ENCODE measurements at regions not wholly inside any gene's neighbourhood (a gene's known extent, or its start where the extent isn't known, plus 50 kb on each side); places are given as distances from the start of the nearest gene placed in this dataset.

GRCh38 chr13:26822146-26822545, 61.6 kb upstream of the GPR12 start (continued):
- TF ChIP-seq, protein P1, sequence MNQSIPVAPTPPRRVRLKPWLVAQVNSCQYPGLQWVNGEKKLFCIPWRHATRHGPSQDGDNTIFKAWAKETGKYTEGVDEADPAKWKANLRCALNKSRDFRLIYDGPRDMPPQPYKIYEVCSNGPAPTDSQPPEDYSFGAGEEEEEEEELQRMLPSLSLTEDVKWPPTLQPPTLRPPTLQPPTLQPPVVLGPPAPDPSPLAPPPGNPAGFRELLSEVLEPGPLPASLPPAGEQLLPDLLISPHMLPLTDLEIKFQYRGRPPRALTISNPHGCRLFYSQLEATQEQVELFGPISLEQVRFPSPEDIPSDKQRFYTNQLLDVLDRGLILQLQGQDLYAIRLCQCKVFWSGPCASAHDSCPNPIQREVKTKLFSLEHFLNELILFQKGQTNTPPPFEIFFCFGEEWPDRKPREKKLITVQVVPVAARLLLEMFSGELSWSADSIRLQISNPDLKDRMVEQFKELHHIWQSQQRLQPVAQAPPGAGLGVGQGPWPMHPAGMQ (IDR thresholded peaks at IDR 0.05; ENCODE audit: borderline replicate concordance): no peak
- TF ChIP-seq NKRF (conservative IDR thresholded peaks at IDR 0.05): no peak

DNA sequence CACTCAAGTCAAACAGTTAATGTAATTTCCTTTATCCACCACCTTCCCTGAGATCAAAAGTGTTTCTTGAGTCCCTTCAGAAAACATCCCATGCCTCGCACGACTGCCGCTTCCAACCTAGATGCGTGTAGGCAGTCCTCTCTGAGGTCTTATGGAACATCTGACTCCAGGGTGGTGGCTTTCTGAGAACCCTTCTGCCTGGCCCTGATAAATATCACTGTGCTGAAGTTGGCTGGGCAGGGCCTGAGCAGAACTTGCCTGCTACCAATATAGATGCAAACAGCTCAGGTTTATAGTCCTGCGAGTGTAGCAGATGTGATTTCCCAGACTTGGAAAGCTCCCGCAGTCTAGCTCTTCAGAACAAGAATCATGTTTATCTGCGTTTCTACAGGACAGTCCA, 61.1 kb upstream of the GPR12 start:
- SMC1A ChIA-PET (ENCODE audit: uncharacterized antibody, unreplicated experiment): no interaction called here
- no peak overlapping the region for H3K4me2 ChIP-seq (ENCODE audit: control insufficient read depth, insufficient read depth)
- no peaks in the 10 kb centered on the region for H3K9me3 ChIP-seq (replicated peaks; ENCODE audit: control insufficient read depth, insufficient read depth, low read length)
- no peak overlapping the region for H2AFZ ChIP-seq (ENCODE audit: control insufficient read depth, low read depth, low read length)
- DNase-seq (ENCODE audit: low read depth, low spot score) (no peak), FAIRE-seq (no peak), ATAC-seq (no peak)
- no peaks in the 10 kb centered on the region for H4K20me1 ChIP-seq (ENCODE audit: control insufficient read depth, insufficient read depth)
- no peak overlapping the region for H3K27ac ChIP-seq (ENCODE audit: control insufficient read depth, insufficient read depth)
- no peaks in the 10 kb centered on the region for H3K79me2 ChIP-seq (ENCODE audit: control insufficient read depth, insufficient read depth, low read length)
- H3K4me1 ChIP-seq (ENCODE audit: control insufficient read depth, insufficient read depth, low read length): no peaks in the 10 kb centered on the region
- CTCF ChIA-PET: no interaction called here
- RAD21 ChIA-PET (ENCODE audit: unreplicated experiment): no interaction called here
- intact Hi-C loops (cut with micrococcal nuclease; ENCODE audit: unreplicated experiment) (no loop called here), in situ Hi-C loops (cut with MboI) (no loop called here)
- no TSS peak for BruUV-seq (replicated peaks)
- POLR2A ChIA-PET: no interaction called here
- no peaks in the 10 kb centered on the region for H3K36me3 ChIP-seq (ENCODE audit: control insufficient read depth in 2 of 2, insufficient read depth in 2 of 2, low read length in 1 of 2)
- no peaks in the 10 kb centered on the region; a peak in 2 of 4 replicates for H3K27me3 ChIP-seq (replicated peaks in 1 of 2; ENCODE audit: control insufficient read depth in 2 of 2, insufficient read depth in 2 of 2, low read length in 1 of 2)
- 37% methylated on average over 7 of the region's 7 CpGs for WGBS (ENCODE audit: insufficient coverage, insufficient replicate concordance, low lambda C conversion rate, missing lambda C conversion rate)
- no peak overlapping the region for H3K4me3 ChIP-seq
- no peak overlapping the region for H3K9ac ChIP-seq (ENCODE audit: control insufficient read depth, insufficient read depth, low read length)
- no peak for TF ChIP-seq USF2 (IDR thresholded peaks at IDR 0.05; ENCODE audit: borderline replicate concordance, low read depth, low read length)
- no peak for TF ChIP-seq TCF3 (IDR thresholded peaks at IDR 0.05; ENCODE audit: borderline replicate concordance, insufficient read depth, low read depth, low read length)
- TF ChIP-seq EP300 (IDR thresholded peaks at IDR 0.05; ENCODE audit: borderline replicate concordance in 1 of 2, control insufficient read depth in 1 of 2, low read depth in 2 of 2, low read length in 2 of 2): no peak
- no peak for TF ChIP-seq PML (IDR thresholded peaks at IDR 0.05; ENCODE audit: low read length)
- TF ChIP-seq TCF12 (IDR thresholded peaks at IDR 0.05; ENCODE audit: low read depth, low read length): no peak
- no peak for TF ChIP-seq ZNF622 (IDR thresholded peaks at IDR 0.05)
- no peak for TF ChIP-seq RELA (IDR thresholded peaks at IDR 0.05; ENCODE audit: borderline replicate concordance, partially characterized antibody)
- no peak for TF ChIP-seq ASH2L (IDR thresholded peaks at IDR 0.05; ENCODE audit: borderline replicate concordance, low read depth)
- TF ChIP-seq, protein P2, sequence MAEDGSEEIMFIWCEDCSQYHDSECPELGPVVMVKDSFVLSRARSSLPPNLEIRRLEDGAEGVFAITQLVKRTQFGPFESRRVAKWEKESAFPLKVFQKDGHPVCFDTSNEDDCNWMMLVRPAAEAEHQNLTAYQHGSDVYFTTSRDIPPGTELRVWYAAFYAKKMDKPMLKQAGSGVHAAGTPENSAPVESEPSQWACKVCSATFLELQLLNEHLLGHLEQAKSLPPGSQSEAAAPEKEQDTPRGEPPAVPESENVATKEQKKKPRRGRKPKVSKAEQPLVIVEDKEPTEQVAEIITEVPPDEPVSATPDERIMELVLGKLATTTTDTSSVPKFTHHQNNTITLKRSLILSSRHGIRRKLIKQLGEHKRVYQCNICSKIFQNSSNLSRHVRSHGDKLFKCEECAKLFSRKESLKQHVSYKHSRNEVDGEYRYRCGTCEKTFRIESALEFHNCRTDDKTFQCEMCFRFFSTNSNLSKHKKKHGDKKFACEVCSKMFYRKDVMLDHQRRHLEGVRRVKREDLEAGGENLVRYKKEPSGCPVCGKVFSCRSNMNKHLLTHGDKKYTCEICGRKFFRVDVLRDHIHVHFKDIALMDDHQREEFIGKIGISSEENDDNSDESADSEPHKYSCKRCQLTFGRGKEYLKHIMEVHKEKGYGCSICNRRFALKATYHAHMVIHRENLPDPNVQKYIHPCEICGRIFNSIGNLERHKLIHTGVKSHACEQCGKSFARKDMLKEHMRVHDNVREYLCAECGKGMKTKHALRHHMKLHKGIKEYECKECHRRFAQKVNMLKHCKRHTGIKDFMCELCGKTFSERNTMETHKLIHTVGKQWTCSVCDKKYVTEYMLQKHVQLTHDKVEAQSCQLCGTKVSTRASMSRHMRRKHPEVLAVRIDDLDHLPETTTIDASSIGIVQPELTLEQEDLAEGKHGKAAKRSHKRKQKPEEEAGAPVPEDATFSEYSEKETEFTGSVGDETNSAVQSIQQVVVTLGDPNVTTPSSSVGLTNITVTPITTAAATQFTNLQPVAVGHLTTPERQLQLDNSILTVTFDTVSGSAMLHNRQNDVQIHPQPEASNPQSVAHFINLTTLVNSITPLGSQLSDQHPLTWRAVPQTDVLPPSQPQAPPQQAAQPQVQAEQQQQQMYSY (CRISPR knock-in tag; IDR thresholded peaks at IDR 0.05): no peak
- no peak for TF ChIP-seq MEF2B (IDR thresholded peaks at IDR 0.05; ENCODE audit: partially characterized antibody, poor library complexity, severe bottlenecking)
- no peak for TF ChIP-seq RBBP5 (conservative IDR thresholded peaks at IDR 0.05)
- no peak for TF ChIP-seq LARP7 (IDR thresholded peaks at IDR 0.05)
- TF ChIP-seq STAT1 (conservative IDR thresholded peaks at IDR 0.05): no peak

Data from GM12878 (cell line).